ENCODE measurements at regions not wholly inside any gene's neighbourhood (a gene's known extent, or its start where the extent isn't known, plus 50 kb on each side); places are given as distances from the start of the nearest gene placed in this dataset.

GRCh38 chr18:42275949-42276730 is 321.1 kb downstream of the PIK3C3 start:
- no peak for TF ChIP-seq CTCF (IDR thresholded peaks at IDR 0.05)
- TF ChIP-seq POLR2A (IDR thresholded peaks at IDR 0.05; ENCODE audit: low read depth) = no peak
- no peak for TF ChIP-seq EP300 (IDR thresholded peaks at IDR 0.05)
